DOHH2 (cell line): ENCODE measurements at regions not wholly inside any gene's neighbourhood (a gene's known extent, or its start where the extent isn't known, plus 50 kb on each side); places are given as distances from the start of the nearest gene placed in this dataset.

Experiments
- H3F3A ChIP-seq: fragments of 200-600 bp; sonication (generic), shearing (Covaris generic); 2 replicates; pipeline ENCODE4 v1.6.0; 2016; ENCODE audit warnings: antibody characterized with exemption, mild to moderate bottlenecking; ENCODE audit not compliant: control insufficient read depth, insufficient read depth
- H3K27ac ChIP-seq: fragments of 200-600 bp; sonication (generic); 2 replicates; pipeline ENCODE4 v1.5.1; 2014; ENCODE audit warnings: low read depth, mild to moderate bottlenecking, low read length, moderate library complexity
- H3K27me3 ChIP-seq: fragments of 200-600 bp; sonication (generic); 2 replicates; pipeline ENCODE4 v1.6.1; 2014; ENCODE audit warnings: mild to moderate bottlenecking, low read length, mixed read lengths; ENCODE audit not compliant: control insufficient read depth
- H3K36me3 ChIP-seq: fragments of 200-600 bp; sonication (generic); 2 replicates; pipeline ENCODE4 v1.6.1; 2014; ENCODE audit warnings: mild to moderate bottlenecking, low read length, moderate library complexity, mixed read lengths; ENCODE audit not compliant: control insufficient read depth
- H3K4me1 ChIP-seq: fragments of 200-600 bp; sonication (generic); 2 replicates; pipeline ENCODE4 v1.6.1; 2014; ENCODE audit warnings: mild to moderate bottlenecking, low read length, mixed read lengths; ENCODE audit not compliant: control insufficient read depth
- H3K4me2 ChIP-seq: fragments of 200-600 bp; sonication (generic); 2 replicates; pipeline ENCODE4 v1.6.0; 2014; ENCODE audit warnings: mild to moderate bottlenecking, low read length, moderate library complexity
- H3K4me3 ChIP-seq: fragments of 200-600 bp; sonication (generic); 2 replicates; pipeline ENCODE4 v1.5.1; 2014; ENCODE audit warnings: mild to moderate bottlenecking, low read length, mixed read lengths
- H3K79me2 ChIP-seq: fragments of 200-600 bp; sonication (generic); 2 replicates; pipeline ENCODE4 v1.6.1; 2014; ENCODE audit warnings: mild to moderate bottlenecking, low read length, mixed read lengths; ENCODE audit not compliant: control insufficient read depth
- H3K9me2 ChIP-seq: fragments of 200-600 bp; sonication (generic); replicated peaks from 2 replicates; pipeline ENCODE4 v1.6.1; 2014; ENCODE audit warnings: mild to moderate bottlenecking, low read length, mixed read lengths; ENCODE audit not compliant: control insufficient read depth
- H3K9me3 ChIP-seq: fragments of 200-600 bp; sonication (generic); 2 replicates; pipeline ENCODE4 v1.6.1; 2014; ENCODE audit warnings: antibody characterized with exemption, low read length, mixed read lengths; ENCODE audit not compliant: control insufficient read depth, insufficient read depth
- H4K20me1 ChIP-seq: fragments of 200-600 bp; sonication (generic); 2 replicates; pipeline ENCODE4 v1.6.0; 2014; ENCODE audit warnings: low read depth, mild to moderate bottlenecking, antibody characterized with exemption, low read length, moderate library complexity; ENCODE audit not compliant: control insufficient read depth, insufficient read depth
- CTCF ChIP-seq: fragments of 200-600 bp; sonication (generic); IDR thresholded peaks from one replicate; pipeline ENCODE4 v1.5.1; 2014; ENCODE audit warnings: antibody characterized with exemption, mild to moderate bottlenecking, low read depth, low read length; ENCODE audit not compliant: poor library complexity, severe bottlenecking
- EZH2phosphoT487 ChIP-seq: fragments of 200-600 bp; sonication (generic); IDR thresholded peaks from 2 replicates; pipeline ENCODE4 v1.6.1; 2017; ENCODE audit warnings: borderline replicate concordance, mild to moderate bottlenecking, antibody characterized with exemption, low read length, moderate library complexity, mixed read lengths

GRCh38 chr7:98679741-98680140 is 62.7 kb downstream of the NPTX2 start:
- Histone ChIP-seq H3K4me1 (peaks cover 10% of the 10 kb centered on the region), H3F3A (no peaks in the 10 kb centered on the region), H3K9me3 (peaks cover 6% of the 10 kb centered on the region; the same call in 1 of the 2 replicates), H3K36me3 (no peaks in the 10 kb centered on the region), H3K27ac (no peak overlapping the region), H3K9me2 (no peaks in the 10 kb centered on the region), H4K20me1 (no peaks in the 10 kb centered on the region), H3K4me2 (no peak overlapping the region), H3K79me2 (no peaks in the 10 kb centered on the region), H3K4me3 (no peak overlapping the region), H3K27me3 (no peaks in the 10 kb centered on the region)
- TF ChIP-seq CTCF (no peak), EZH2phosphoT487 (no peak)

- H3K9me3 ChIP-seq: peaks cover 12% of the 10 kb centered on the region
- no peaks in the 10 kb centered on the region for H4K20me1 ChIP-seq
- no peak overlapping the region for H3K27ac ChIP-seq
- H3K4me1 ChIP-seq: peaks cover 10% of the 10 kb centered on the region
- 0 out of 2 replicates have a peak, but pooled peaks cover 1% of the 10 kb centered on the region for H3K27me3 ChIP-seq
- no peaks in the 10 kb centered on the region for H3F3A ChIP-seq
- H3K4me3 ChIP-seq: no peak overlapping the region
- no peaks in the 10 kb centered on the region; the same call in 1 of the 2 replicates for H3K9me2 ChIP-seq
- TF ChIP-seq EZH2phosphoT487: no peak
- TF ChIP-seq CTCF: no peak
- no peaks in the 10 kb centered on the region for H3K79me2 ChIP-seq
- peak overlapping the region; percentile 12 for H3K4me2 ChIP-seq
- no peaks in the 10 kb centered on the region for H3K36me3 ChIP-seq
Observed at GRCh38 chr7:98681511-98681910, 64.4 kb downstream of the NPTX2 start.

GRCh38 chr7:98681951-98682350 is 64.9 kb downstream of the NPTX2 start:
- no peak overlapping the region for H3K4me3 ChIP-seq
- peaks cover 10% of the 10 kb centered on the region for H3K4me1 ChIP-seq
- H4K20me1 ChIP-seq: no peaks in the 10 kb centered on the region
- H3K9me2 ChIP-seq: no peaks in the 10 kb centered on the region; the same call in 1 of the 2 replicates
- no peaks in the 10 kb centered on the region for H3F3A ChIP-seq
- TF ChIP-seq CTCF (no peak), EZH2phosphoT487 (no peak)
- peak overlapping the region; percentile 12 for H3K4me2 ChIP-seq
- no peaks in the 10 kb centered on the region for H3K79me2 ChIP-seq
- H3K9me3 ChIP-seq: peaks cover 14% of the 10 kb centered on the region
- H3K27me3 ChIP-seq: 0 out of 2 replicates have a peak, but pooled peaks cover 2% of the 10 kb centered on the region
- no peak overlapping the region for H3K27ac ChIP-seq
- no peaks in the 10 kb centered on the region for H3K36me3 ChIP-seq

GRCh38 chr7:98683514-98683913 is 66.4 kb downstream of the NPTX2 start:
- H4K20me1 ChIP-seq: no peaks in the 10 kb centered on the region
- no peaks in the 10 kb centered on the region for H3F3A ChIP-seq
- peaks cover 8% of the 10 kb centered on the region for H3K9me3 ChIP-seq
- no peaks in the 10 kb centered on the region; the same call in 1 of the 2 replicates for H3K9me2 ChIP-seq
- H3K27ac ChIP-seq: no peak overlapping the region
- no peak overlapping the region for H3K4me2 ChIP-seq
- H3K4me3 ChIP-seq: no peak overlapping the region
- H3K4me1 ChIP-seq: peaks cover 10% of the 10 kb centered on the region
- H3K36me3 ChIP-seq: no peaks in the 10 kb centered on the region
- 0 out of 2 replicates have a peak, but pooled peaks cover 2% of the 10 kb centered on the region for H3K27me3 ChIP-seq
- TF ChIP-seq EZH2phosphoT487 (no peak), CTCF (no peak)
- H3K79me2 ChIP-seq: no peaks in the 10 kb centered on the region
